Heart left ventricle (tissue), 13 donors: ENCODE measurements at regions not wholly inside any gene's neighbourhood (a gene's known extent, or its start where the extent isn't known, plus 50 kb on each side); places are given as distances from the start of the nearest gene placed in this dataset.

Experiments
- CTCF ChIP-seq, 12 donors: fragments of 200-600 bp; sonication (generic) in 4 of 12; IDR thresholded peaks; one replicate each; pipeline versions ENCODE4 v1.5.0 to v1.8.0; 2018 to 2022; ENCODE audit warnings: antibody characterized with exemption in 12 of 12, mild to moderate bottlenecking in 5 of 12
- POLR2A ChIP-seq, 2 donors: fragments of 450-650 bp; IDR thresholded peaks; one replicate each; pipeline ENCODE4 v1.6.1; 2017; ENCODE audit warnings: antibody characterized with exemption in 2 of 2, mild to moderate bottlenecking in 2 of 2, moderate library complexity in 2 of 2
- donor health status: ischemic (EF 13 %, LVEDD 7.1; RV severe dilation, severe dysfunction).
- donor health status: DM: no; HTN: yes; CAD: no.
- donor health status: DM: no; HTN: no; CAD: no.
- donor health status: ischemic (EF 25% LVEDD 6.9; RV normal size, moderate dysfunction).
- donor health status: ischemic (EF 25% LVEDD 5.7; RV mildly dilated, moderate dysfunction).
- donor health status: ischemic (EF 35%, LVEDD 5.7; RV mildly dilated, moderate dysfunction).
- donor health status: nonischemic (EF 11% LVEDD 7.7; RV severe dilation, severe dysfunction).
- donor health status: DM: yes; HTN: yes; CAD: no.
- donor health status: PGD.
- donor health status: ischemic (EF 29% LVEDD 5.4; RV normal size, mild dysfunction).
- donor health status: nonischemic (EF 23%, LVEDD 6.1; RV moderate dilation, normal function).

- TF ChIP-seq CTCF (IDR thresholded peaks at IDR 0.05) (no peak), POLR2A (IDR thresholded peaks at IDR 0.05) (no peak)
These were observed 212.2 kb downstream of the NHLRC3 start for GRCh38 chr13:39250440-39250839.
